ENCODE measurements at regions not wholly inside any gene's neighbourhood (a gene's known extent, or its start where the extent isn't known, plus 50 kb on each side); places are given as distances from the start of the nearest gene placed in this dataset.

- Histone ChIP-seq H3K4me3 (ENCODE audit: low read length) (no peak overlapping the region), H3F3A (ENCODE audit: insufficient read depth, low read length, poor library complexity, severe bottlenecking) (no peaks in the 10 kb centered on the region), H3K36me3 (ENCODE audit: insufficient read depth, low read length) (no peaks in the 10 kb centered on the region), H3K9me3 (ENCODE audit: low read length) (no peaks in the 10 kb centered on the region), H3K79me2 (replicated peaks; ENCODE audit: insufficient read depth, low read length) (no peaks in the 10 kb centered on the region), H3K27ac (ENCODE audit: low read length) (no peak overlapping the region), H4K20me1 (ENCODE audit: insufficient read depth) (no peaks in the 10 kb centered on the region), H3K27me3 (ENCODE audit: insufficient read depth, low read depth, low read length) (no peaks in the 10 kb centered on the region), H2AFZ (ENCODE audit: low read depth, low read length) (no peak overlapping the region), H3K4me2 (ENCODE audit: low read length) (no peak overlapping the region), H3K9ac (ENCODE audit: low read length) (no peak overlapping the region), H3K9me2 (ENCODE audit: insufficient read depth, low read length) (no peaks in the 10 kb centered on the region)
- TF ChIP-seq SMC3 (conservative IDR thresholded peaks at IDR 0.05; ENCODE audit: poor library complexity) (no peak), EP300 (conservative IDR thresholded peaks at IDR 0.05; ENCODE audit: poor library complexity, severe bottlenecking) (no peak), POLR2AphosphoS5 (IDR thresholded peaks at IDR 0.05) (no peak), RAD21 (conservative IDR thresholded peaks at IDR 0.05) (no peak), TAF1 (IDR thresholded peaks at IDR 0.05; ENCODE audit: low read depth) (no peak), EZH2 (IDR thresholded peaks at IDR 0.05; ENCODE audit: borderline replicate concordance, insufficient read depth, low read length, poor library complexity, severe bottlenecking) (no peak), MXI1 (conservative IDR thresholded peaks at IDR 0.05; ENCODE audit: poor library complexity, severe bottlenecking) (no peak), CTCF (IDR thresholded peaks at IDR 0.05; ENCODE audit: poor library complexity, severe bottlenecking) (no peak), REST (IDR thresholded peaks at IDR 0.05; ENCODE audit: borderline replicate concordance) (no peak)
These were observed 1052.3 kb upstream of the PHF14 start for GRCh38 chr7:9921326-9921725.

- H3K9me2 ChIP-seq (ENCODE audit: insufficient read depth, low read length), result no peaks in the 10 kb centered on the region
- no peak overlapping the region for H2AFZ ChIP-seq (ENCODE audit: low read depth, low read length)
- H3K9me3 ChIP-seq (ENCODE audit: low read length), result no peaks in the 10 kb centered on the region
- no peaks in the 10 kb centered on the region for H3K79me2 ChIP-seq (replicated peaks; ENCODE audit: insufficient read depth, low read length)
- no peaks in the 10 kb centered on the region for H3F3A ChIP-seq (ENCODE audit: insufficient read depth, low read length, poor library complexity, severe bottlenecking)
- H3K4me2 ChIP-seq (ENCODE audit: low read length), result no peak overlapping the region
- H3K27me3 ChIP-seq (ENCODE audit: insufficient read depth, low read depth, low read length), result no peaks in the 10 kb centered on the region
- no peak overlapping the region for H3K27ac ChIP-seq (ENCODE audit: low read length)
- no peaks in the 10 kb centered on the region for H3K36me3 ChIP-seq (ENCODE audit: insufficient read depth, low read length)
- no peaks in the 10 kb centered on the region for H4K20me1 ChIP-seq (ENCODE audit: insufficient read depth)
- TF ChIP-seq RAD21 (conservative IDR thresholded peaks at IDR 0.05), result no peak
- TF ChIP-seq EP300 (conservative IDR thresholded peaks at IDR 0.05; ENCODE audit: poor library complexity, severe bottlenecking), result no peak
- TF ChIP-seq MXI1 (conservative IDR thresholded peaks at IDR 0.05; ENCODE audit: poor library complexity, severe bottlenecking), result no peak
- no peak for TF ChIP-seq TAF1 (IDR thresholded peaks at IDR 0.05; ENCODE audit: low read depth)
- no peak for TF ChIP-seq REST (IDR thresholded peaks at IDR 0.05; ENCODE audit: borderline replicate concordance)
- TF ChIP-seq SMC3 (conservative IDR thresholded peaks at IDR 0.05; ENCODE audit: poor library complexity), result no peak
- TF ChIP-seq CTCF (IDR thresholded peaks at IDR 0.05; ENCODE audit: poor library complexity, severe bottlenecking), result no peak
- no peak for TF ChIP-seq POLR2AphosphoS5 (IDR thresholded peaks at IDR 0.05)
- no peak for TF ChIP-seq EZH2 (IDR thresholded peaks at IDR 0.05; ENCODE audit: borderline replicate concordance, insufficient read depth, low read length, poor library complexity, severe bottlenecking)
- H3K9ac ChIP-seq (ENCODE audit: low read length), result no peak overlapping the region
- no peak overlapping the region for H3K4me3 ChIP-seq (ENCODE audit: low read length)
These were observed 1035.6 kb upstream of the PHF14 start for GRCh38 chr7:9937944-9938631.

Measured in neural cell (in vitro differentiated cells).